HepG2 (cell line): ENCODE measurements at regions not wholly inside any gene's neighbourhood (a gene's known extent, or its start where the extent isn't known, plus 50 kb on each side); places are given as distances from the start of the nearest gene placed in this dataset.

ENCODE experiments used
- AKNA ChIP-seq: sonication (generic); formaldehyde crosslinking; IDR thresholded peaks from 2 replicates; pipeline ENCODE4 v1.4.0; 2020; ENCODE audit warnings: missing genetic modification reagents, borderline replicate concordance
- CBX5 ChIP-seq: sonication (generic); formaldehyde crosslinking; IDR thresholded peaks from 2 replicates; pipeline ENCODE4 v1.4.0; 2020; ENCODE audit warnings: missing genetic modification reagents, borderline replicate concordance
- MYC ChIP-seq: sonication (generic); formaldehyde crosslinking; IDR thresholded peaks from 2 replicates; pipeline ENCODE4 v1.9.0; 2021; ENCODE audit warnings: missing genetic modification reagents, borderline replicate concordance
- NR2F1 ChIP-seq, 2 experiments: fragments of 450-650 bp in 1 of 2; formaldehyde crosslinking in 1 of 2; IDR thresholded peaks; 2 replicates each; pipeline versions ENCODE4 v1.5.0 to v1.6.1; 2016 to 2020; ENCODE audit warnings: mild to moderate bottlenecking in 1 of 2, missing compliant biosample characterization in 1 of 2, missing genetic modification reagents in 1 of 2, moderate library complexity in 1 of 2
- TARDBP ChIP-seq: sonication (generic); formaldehyde crosslinking; IDR thresholded peaks from 2 replicates; pipeline ENCODE4 v1.8.0; 2022; ENCODE audit warnings: mild to moderate bottlenecking, missing genetic modification reagents
- THAP7 ChIP-seq: sonication (generic); formaldehyde crosslinking; IDR thresholded peaks from 2 replicates; pipeline ENCODE4 v1.8.1; 2023; ENCODE audit warnings: mild to moderate bottlenecking, missing genetic modification reagents
- THYN1 ChIP-seq: sonication (generic); formaldehyde crosslinking; IDR thresholded peaks from 2 replicates; pipeline ENCODE4 v1.8.1; 2023; ENCODE audit warnings: low read depth, mild to moderate bottlenecking, moderate library complexity, missing genetic modification reagents, borderline replicate concordance
- TMF1 ChIP-seq: sonication (generic); formaldehyde crosslinking; IDR thresholded peaks from 2 replicates; pipeline ENCODE4 v1.8.1; 2022; ENCODE audit warnings: low read depth, missing genetic modification reagents
- ZBTB21 ChIP-seq: sonication (generic); formaldehyde crosslinking; IDR thresholded peaks from 2 replicates; pipeline ENCODE4 v1.4.0; 2020; ENCODE audit warnings: missing genetic modification reagents
- ZC3H13 ChIP-seq: sonication (generic); formaldehyde crosslinking; IDR thresholded peaks from 2 replicates; pipeline ENCODE4 v1.8.1; 2023; ENCODE audit warnings: mild to moderate bottlenecking, missing genetic modification reagents, moderate library complexity
- ZNF484 ChIP-seq: sonication (generic); formaldehyde crosslinking; IDR thresholded peaks from 2 replicates; pipeline ENCODE4 v1.5.1; 2020; ENCODE audit warnings: mild to moderate bottlenecking, low read depth, missing genetic modification reagents, borderline replicate concordance
- ZNF883 ChIP-seq: sonication (generic); formaldehyde crosslinking; IDR thresholded peaks from 2 replicates; pipeline ENCODE4 v1.5.1; 2020; ENCODE audit warnings: mild to moderate bottlenecking, missing genetic modification reagents; ENCODE audit errors: not compliant biosample characterization
- ZNF891 ChIP-seq: sonication (generic); formaldehyde crosslinking; IDR thresholded peaks from 2 replicates; pipeline ENCODE4 v1.5.0; 2020; ENCODE audit warnings: mild to moderate bottlenecking, missing genetic modification reagents
- ZUFSP ChIP-seq: sonication (generic); formaldehyde crosslinking; IDR thresholded peaks from 2 replicates; pipeline ENCODE4 v1.9.0; 2021; ENCODE audit warnings: missing genetic modification reagents, mild to moderate bottlenecking, borderline replicate concordance
- TF ChIP-seq, protein P1 (sequence below), 2 experiments: sonication (generic) in 1 of 2; formaldehyde crosslinking in 1 of 2; IDR thresholded peaks; 2 replicates each; pipeline versions ENCODE4 v1.5.1 to v1.6.1; 2011 to 2020; ENCODE audit warnings: borderline replicate concordance in 1 of 2, low read depth in 1 of 2, low read length in 1 of 2, mild to moderate bottlenecking in 1 of 2, missing genetic modification reagents in 1 of 2, moderate library complexity in 1 of 2
- TF ChIP-seq, protein P2 (sequence below): sonication (generic); formaldehyde crosslinking; IDR thresholded peaks from 2 replicates; pipeline ENCODE4 v1.8.1; 2023; ENCODE audit warnings: mild to moderate bottlenecking, inconsistent platforms, moderate library complexity, missing genetic modification reagents, borderline replicate concordance

GRCh38 chr2:234676109-234676782 lies 179.4 kb upstream of the ARL4C start (continued):
- TF ChIP-seq, protein P1, sequence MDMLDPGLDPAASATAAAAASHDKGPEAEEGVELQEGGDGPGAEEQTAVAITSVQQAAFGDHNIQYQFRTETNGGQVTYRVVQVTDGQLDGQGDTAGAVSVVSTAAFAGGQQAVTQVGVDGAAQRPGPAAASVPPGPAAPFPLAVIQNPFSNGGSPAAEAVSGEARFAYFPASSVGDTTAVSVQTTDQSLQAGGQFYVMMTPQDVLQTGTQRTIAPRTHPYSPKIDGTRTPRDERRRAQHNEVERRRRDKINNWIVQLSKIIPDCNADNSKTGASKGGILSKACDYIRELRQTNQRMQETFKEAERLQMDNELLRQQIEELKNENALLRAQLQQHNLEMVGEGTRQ (IDR thresholded peaks at IDR 0.05; ENCODE audit: low read depth, low read length) = no peak
- TF ChIP-seq, protein P1 (CRISPR knock-in tag; IDR thresholded peaks at IDR 0.05; ENCODE audit: borderline replicate concordance) = no peak
- TF ChIP-seq THAP7 (no peak), TARDBP (CRISPR knock-in tag) (peak; percentile 76), MYC (no peak), AKNA (CRISPR knock-in tag) (no peak), ZNF484 (CRISPR knock-in tag) (no peak), ZNF891 (no peak), ZBTB21 (CRISPR knock-in tag) (no peak; the same call in 1 of the 2 replicates), CBX5 (CRISPR knock-in tag) (no peak), ZUFSP (no peak), ZC3H13 (no peak), ZNF883 (CRISPR knock-in tag) (no peak), NR2F1 (CRISPR knock-in tag; IDR thresholded peaks at IDR 0.05) (peak in 1 of 2 experiments; percentile 27; a peak in 2 of 4 replicates), TMF1 (CRISPR knock-in tag) (no peak), THYN1 (no peak)
- TF ChIP-seq, protein P2, sequence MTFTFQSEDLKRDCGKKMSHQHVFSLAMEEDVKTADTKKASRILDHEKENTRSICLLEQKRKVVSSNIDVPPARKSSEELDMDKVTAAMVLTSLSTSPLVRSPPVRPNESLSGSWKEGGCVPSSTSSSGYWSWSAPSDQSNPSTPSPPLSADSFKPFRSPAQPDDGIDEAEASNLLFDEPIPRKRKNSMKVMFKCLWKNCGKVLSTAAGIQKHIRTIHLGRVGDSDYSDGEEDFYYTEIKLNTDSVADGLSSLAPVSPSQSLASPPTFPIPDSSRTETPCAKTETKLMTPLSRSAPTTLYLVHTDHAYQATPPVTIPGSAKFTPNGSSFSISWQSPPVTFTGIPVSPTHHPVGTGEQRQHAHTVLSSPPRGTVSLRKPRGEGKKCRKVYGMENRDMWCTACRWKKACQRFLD (CRISPR knock-in tag) = no peak
